GM18507 (cell line): ENCODE measurements at regions not wholly inside any gene's neighbourhood (a gene's known extent, or its start where the extent isn't known, plus 50 kb on each side); places are given as distances from the start of the nearest gene placed in this dataset.

Experiments used
- DNase-seq: peaks from one replicate; pipeline ENCODE4 v3.0.0; 2011; ENCODE audit warnings: low read depth; ENCODE audit not compliant: insufficient read length; ENCODE audit errors: extremely low spot score
- FAIRE-seq: peaks from 2 replicates; lab custom pipeline; 2011; peaks lifted over from hg19 to GRCh38; lab: Jason Lieb, UNC

DNA sequence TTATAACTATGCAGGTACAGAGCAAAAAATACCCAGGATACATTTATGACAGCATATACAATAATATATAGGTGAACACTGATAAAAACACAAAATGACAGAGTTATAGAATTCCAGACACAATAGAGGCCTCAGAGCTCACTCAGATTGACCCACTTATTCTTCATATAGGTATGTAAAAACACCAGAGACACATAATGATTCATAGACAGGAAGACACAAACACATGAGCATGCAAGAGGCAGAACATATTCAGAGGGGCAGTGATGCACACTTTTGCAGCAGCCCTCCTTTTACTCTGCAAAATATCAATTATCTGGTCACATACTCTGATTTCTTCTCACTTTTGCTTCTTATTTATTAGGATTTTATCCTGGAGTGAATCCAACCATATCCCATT, 633.3 kb upstream of the ACVR2A start:
- DNase-seq, result no peak
- no peak for FAIRE-seq

DNA sequence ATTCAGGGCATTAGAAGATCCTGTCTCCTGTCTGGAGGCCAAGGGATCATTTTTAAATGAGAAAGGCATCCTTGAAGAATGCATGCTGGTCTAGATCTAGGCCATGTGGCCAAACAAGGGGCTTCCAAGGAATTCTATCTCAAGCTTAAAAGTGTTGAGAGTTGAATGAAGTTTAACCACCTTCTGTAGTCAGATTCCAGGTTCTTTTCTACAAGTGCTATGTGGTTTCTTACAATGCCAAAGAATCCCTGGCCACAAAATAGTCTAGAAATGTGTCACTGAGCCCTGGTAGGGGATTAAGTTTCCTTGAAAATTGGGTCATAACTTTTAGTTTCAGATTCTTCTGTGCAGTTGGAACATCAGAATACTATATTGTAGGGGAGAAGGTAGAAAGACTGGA, 640.7 kb upstream of the ACVR2A start:
- DNase-seq, result no peak

DNA sequence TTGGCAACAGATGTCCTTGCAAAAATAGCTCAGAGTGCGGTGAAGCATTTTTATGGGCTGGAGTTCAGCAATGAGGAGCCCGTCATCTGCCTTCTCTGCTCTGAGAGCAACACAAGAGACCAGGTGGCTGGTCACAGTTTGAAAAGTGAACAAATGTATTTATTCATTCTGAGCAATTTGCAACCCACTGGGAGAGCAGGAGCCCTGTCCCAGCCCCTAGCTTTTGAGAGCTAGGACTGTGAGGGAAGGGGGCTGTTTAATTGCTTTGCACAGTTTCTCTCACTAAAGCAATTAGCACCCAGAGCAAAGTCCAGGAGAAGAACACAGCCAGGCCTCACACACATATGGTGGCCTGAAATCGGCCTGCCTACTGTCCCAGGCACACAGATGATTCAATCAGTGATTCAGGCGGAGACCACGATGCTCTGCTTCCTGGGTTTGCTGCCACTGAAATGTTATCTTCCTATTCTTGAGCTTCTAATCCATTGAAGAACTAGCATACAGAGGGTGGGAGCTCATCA, 646.1 kb upstream of the ACVR2A start:
- DNase-seq (no peak), FAIRE-seq (no peak)

More for the DNA sequence above, 640.7 kb upstream of the ACVR2A start:
- no peak for FAIRE-seq

DNA sequence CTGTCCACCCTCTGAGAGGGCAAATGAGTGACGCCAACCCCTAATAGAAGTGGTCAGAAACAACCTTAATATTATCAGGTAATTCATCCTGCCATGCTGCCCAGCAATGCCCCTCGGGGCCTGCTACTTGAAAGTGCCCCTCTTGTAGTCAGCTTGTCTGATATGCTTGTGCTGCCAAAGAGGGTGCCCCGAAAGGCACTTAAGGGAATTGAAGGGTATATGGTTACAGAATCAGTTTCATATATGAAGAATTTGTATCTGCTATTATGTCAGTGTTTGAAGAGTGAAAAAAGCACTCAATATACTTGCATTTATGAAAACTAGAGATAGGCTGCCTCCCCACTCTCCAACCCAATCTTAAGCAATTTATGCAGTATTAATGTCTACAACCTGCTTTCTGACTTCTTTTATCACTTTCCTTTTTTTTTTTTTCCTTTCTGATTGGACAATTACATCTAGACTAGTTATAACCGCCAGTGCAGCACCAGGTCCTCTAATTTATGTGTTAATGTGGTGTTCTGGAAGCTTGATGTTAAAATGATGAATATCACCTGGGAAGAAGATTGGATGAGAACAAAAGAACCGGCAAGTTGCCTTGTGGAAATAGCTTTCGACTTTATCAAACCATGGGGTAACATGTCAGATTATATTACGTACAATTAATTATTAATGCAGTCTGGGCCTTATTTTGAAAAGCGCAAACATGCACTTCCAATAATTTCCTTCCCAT, 646.9 kb upstream of the ACVR2A start:
- FAIRE-seq (no peak), DNase-seq (no peak)

DNA sequence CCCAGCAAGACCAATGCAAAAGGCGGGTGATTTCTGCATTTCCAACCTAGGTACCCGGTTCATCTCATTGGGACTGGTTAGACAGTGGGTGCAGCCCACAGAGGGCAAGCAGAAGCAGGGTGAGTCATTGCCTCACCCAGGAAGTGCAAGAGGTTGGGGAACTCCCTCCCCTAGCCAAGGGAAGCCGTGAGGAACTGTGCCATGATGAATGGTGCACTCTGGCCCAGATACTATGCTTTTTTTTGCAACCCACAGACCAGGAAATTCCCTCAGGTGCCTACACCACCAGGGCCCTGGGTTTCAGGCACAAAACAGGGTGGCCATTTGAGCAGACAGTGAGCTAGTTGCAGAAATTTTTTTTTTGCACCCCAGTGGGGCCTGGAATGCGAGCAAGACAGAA, 662.6 kb upstream of the ACVR2A start:
- peak; percentile 89 for FAIRE-seq
- DNase-seq, result no peak

DNA sequence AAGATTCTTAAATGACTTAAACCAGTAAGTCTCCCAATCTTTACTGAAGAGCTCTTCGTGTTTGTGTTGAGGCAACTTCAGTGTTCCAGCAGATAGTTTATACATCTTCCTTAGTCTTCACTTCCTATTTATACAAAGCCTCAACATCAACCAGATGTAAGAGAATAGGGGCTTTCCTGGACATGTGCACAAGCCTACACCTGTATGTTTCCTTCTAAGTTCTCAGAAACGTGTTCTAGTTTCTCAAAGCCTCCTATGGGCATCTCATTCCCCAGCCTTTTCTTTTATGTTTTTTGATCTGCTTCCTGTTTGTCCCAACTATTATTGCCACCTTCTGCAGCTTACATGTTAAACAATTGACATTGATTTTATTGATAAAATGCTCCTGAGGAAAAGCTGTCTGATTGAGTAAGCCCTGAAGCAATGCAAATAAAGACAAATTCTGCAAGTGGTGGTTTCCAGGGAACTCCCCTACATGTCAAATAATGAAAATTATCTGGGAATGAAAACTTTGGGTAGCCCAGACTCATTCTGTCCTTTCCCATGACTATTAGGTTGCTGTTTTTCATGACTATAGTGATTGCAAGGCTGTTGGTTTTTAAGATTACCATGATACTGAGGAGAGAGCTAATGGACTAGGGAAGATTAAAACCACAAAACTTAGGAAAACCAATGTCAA, 663.3 kb upstream of the ACVR2A start:
- DNase-seq, result no peak
- peak; percentile 60 for FAIRE-seq

DNA sequence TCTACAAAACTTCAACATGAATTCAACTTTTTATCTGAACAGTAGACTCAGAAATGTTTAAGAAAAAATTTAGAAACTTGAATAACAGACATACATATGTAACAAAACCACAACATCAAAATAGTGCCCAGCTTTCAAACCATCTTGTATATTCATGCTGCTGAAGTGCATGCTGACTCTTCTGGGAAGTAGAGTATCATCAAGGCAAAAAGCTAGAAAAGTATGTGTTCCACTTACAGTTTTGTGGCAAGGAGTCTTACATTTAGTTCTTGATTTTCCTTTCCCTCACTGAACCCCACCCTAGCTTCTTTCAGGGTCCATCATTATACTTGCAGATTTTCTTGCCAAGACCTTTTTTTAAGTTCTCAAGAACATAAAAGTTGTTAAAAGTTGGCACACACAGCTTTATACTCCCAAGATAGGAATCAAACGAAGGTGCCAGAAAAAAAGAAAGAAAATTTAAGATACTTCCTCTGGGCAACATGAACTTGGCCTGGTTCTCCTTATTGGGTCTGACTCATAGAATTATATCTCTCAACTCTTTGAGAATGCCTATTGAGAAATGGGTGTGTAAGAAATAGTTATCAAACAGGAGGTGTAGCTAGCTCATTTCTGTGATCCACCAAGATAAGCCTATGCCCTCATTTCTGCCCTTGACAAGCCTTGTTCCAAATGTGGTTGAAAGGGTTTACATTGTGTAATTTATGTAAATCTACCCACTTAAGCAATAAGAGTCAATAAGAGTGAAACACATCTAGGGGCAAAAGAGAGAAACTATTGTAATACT, 667.6 kb upstream of the ACVR2A start:
- no peak for FAIRE-seq
- no peak for DNase-seq

GRCh38 chr2:147174824-147175254, 670.0 kb upstream of the ACVR2A start:
- DNase-seq, result no peak
- FAIRE-seq, result no peak

- FAIRE-seq, result no peak
Observed at GRCh38 chr2:147173798-147174197, 671.0 kb upstream of the ACVR2A start.

DNA sequence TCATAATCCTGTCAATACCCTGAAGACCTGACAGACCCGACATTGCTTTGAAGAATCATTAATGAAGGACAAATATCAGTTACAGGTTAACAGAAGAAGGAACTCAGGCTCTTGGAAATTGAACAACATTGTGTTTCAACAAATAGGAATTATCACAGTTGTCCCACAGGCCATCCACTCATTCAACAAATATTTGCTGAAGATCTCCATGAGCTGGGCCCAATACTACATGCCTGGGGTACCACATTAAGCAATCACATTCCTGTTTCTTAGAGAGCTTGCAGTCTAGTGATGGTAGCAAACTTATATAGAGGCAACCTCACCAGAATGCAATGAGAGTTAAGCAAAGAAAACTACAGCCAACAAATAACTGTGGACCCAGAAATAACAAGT, 671.6 kb upstream of the ACVR2A start:
- no peak for FAIRE-seq
- no peak for DNase-seq

More at GRCh38 chr2:147173798-147174197, 671.0 kb upstream of the ACVR2A start:
- no peak for DNase-seq

GRCh38 chr2:147172493-147173188, 672.2 kb upstream of the ACVR2A start:
- DNase-seq (no peak), FAIRE-seq (no peak)

GRCh38 chr2:147171941-147172340, 672.9 kb upstream of the ACVR2A start:
- FAIRE-seq (no peak), DNase-seq (no peak)

GRCh38 chr2:147170932-147171331, 673.9 kb upstream of the ACVR2A start:
- FAIRE-seq (no peak), DNase-seq (no peak)

- FAIRE-seq (no peak), DNase-seq (no peak)
Observed at GRCh38 chr2:147165697-147166382, 679.0 kb upstream of the ACVR2A start.

GRCh38 chr2:147164563-147164962, 680.3 kb upstream of the ACVR2A start:
- FAIRE-seq, result no peak
- DNase-seq, result no peak

DNA sequence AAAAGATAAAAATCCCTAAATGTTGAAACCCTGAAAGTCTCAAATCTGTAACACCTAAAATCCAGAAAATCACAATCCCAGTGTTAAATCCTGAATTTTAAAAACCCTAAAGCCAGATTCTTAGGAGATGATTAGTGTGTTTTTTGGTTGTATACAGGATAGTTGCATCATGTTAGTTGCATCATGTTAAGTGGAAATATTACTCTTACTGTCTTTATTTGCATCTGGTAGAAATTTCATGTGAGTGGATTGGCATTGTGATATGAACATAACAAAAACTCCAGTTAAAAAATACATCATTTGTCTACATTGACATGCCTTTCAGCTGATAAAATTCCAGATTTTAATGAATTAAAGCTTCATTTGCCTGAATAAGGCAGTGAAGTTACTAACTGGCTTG, 683.1 kb upstream of the ACVR2A start:
- FAIRE-seq (no peak), DNase-seq (no peak)

DNA sequence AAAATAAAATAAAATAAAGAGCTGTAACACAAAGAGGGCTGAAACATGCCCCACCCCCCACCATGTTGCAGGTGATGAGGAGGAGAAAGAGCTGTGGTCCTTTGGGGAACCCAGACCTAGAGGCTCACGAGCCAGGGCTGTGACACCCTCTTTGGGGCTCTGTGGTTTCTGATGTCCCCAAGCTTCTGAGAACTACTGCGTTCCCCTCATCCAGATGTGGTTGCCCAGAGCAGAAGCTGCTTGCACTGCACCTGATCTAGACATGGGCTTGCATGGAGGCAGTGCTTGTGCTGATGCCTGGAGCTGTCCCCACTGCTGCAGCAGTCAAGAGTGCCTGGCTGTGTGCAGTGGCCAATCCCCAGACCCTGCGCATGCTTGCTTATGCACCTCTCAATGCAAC, 687.9 kb upstream of the ACVR2A start:
- DNase-seq, result no peak

DNA sequence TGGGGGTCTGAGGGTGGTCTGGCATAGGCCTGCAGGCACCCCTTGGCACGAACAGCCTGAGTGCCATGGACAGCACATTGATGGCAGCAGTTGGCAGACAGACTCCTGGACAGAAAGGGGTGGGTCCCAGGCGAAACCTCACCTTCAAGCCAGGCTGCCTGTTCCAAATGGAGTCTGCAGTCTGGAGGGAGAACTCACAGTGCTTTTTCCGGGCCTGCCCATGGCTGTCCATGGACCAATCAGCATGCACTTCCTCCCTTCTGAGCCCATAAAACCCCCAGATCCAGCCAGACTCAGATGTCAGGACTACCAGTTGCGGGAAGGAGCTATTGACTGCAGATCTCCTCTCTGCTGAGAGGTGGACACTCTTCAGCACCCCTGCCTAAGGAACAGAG, 694.6 kb upstream of the ACVR2A start:
- no peak for FAIRE-seq
- DNase-seq, result no peak

More for the DNA sequence above, 687.9 kb upstream of the ACVR2A start:
- no peak for FAIRE-seq

DNA sequence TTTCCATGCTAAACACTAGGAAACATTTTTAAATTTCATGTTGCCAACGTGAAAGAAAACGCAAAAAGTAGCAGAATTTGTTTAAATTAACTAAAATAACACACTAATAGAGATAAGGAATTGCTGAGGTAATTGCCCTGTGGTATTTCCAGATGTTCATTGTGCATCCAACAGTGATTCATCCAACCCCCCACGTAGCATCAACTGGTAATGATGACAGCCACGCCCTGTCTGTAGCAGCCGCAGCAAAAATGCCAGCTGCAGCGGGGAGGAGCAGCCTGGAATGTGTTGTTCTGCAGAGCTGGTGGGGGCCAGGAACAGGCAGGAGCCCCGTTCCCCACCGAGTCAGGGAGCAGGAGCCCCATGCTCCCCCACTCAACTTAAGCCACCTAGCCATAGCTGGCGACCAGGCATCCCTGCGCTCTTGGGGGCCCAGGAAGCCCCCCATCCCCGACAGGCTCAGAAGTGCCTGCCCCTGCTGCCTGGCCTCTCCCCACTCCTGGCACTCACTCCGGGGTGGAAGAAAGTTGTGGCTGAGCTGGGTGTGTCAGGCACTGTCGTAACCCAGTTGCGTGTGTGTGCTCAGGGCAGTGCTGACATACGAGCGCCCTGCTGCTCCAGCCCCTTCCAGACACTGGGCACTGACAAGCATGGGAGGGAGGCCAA, 695.1 kb upstream of the ACVR2A start:
- DNase-seq (no peak), FAIRE-seq (no peak)
